K562 (cell line): ENCODE measurements at regions not wholly inside any gene's neighbourhood (a gene's known extent, or its start where the extent isn't known, plus 50 kb on each side); places are given as distances from the start of the nearest gene placed in this dataset.

Experiments
- ARID1B ChIP-seq: fragments of 450-650 bp; IDR thresholded peaks from 2 replicates; pipeline ENCODE4 v1.6.1; 2016; ENCODE audit warnings: antibody characterized with exemption, mild to moderate bottlenecking, inconsistent platforms
- BRD9 ChIP-seq: fragments of 450-650 bp; IDR thresholded peaks from 2 replicates; pipeline ENCODE4 v1.6.1; 2018; ENCODE audit warnings: low read depth; ENCODE audit not compliant: partially characterized antibody
- CREB1 ChIP-seq, 2 experiments: sonication (generic) in 1 of 2; formaldehyde crosslinking in 1 of 2; IDR thresholded peaks; 2 replicates each; pipeline versions ENCODE4 v1.6.1 to v1.8.0; 2012 to 2022; ENCODE audit warnings: inconsistent platforms in 1 of 2, mild to moderate bottlenecking in 1 of 2, missing genetic modification reagents in 1 of 2, moderate library complexity in 1 of 2
- FOXJ2 ChIP-seq: fragments of 200-800 bp; sonication (Bioruptor generic); IDR thresholded peaks from 2 replicates; pipeline ENCODE4 v1.6.1; 2016; ENCODE audit warnings: missing genetic modification characterization, missing compliant biosample characterization
- HDAC3 ChIP-seq: fragments of 450-650 bp; IDR thresholded peaks from 2 replicates; pipeline ENCODE4 v1.6.1; 2018; ENCODE audit warnings: borderline replicate concordance, mild to moderate bottlenecking, moderate library complexity; ENCODE audit not compliant: partially characterized antibody
- HOXB6 ChIP-seq: fragments of 250-450 bp; sonication (Bioruptor Pico); IDR thresholded peaks from 2 replicates; pipeline ENCODE4 v1.5.1; 2022; ENCODE audit warnings: mild to moderate bottlenecking, borderline replicate concordance
- KLF10 ChIP-seq: fragments of 250-450 bp; sonication (Bioruptor Pico); IDR thresholded peaks from 2 replicates; pipeline ENCODE4 v1.6.1; 2021; ENCODE audit warnings: matching md5 sums
- KLF16 ChIP-seq: IDR thresholded peaks from 2 replicates; pipeline ENCODE4 v1.6.1; 2016; ENCODE audit warnings: antibody characterized with exemption
- LEF1 ChIP-seq: fragments of 450-650 bp; IDR thresholded peaks from 2 replicates; pipeline ENCODE4 v1.6.1; 2016; ENCODE audit warnings: mild to moderate bottlenecking
- MAFF ChIP-seq: IDR thresholded peaks from 2 replicates; pipeline ENCODE4 v1.6.1; 2012; ENCODE audit warnings: low read length, improper control_type of control experiment
- NCOR1 ChIP-seq: fragments of 450-650 bp; IDR thresholded peaks from 2 replicates; pipeline ENCODE4 v1.6.1; 2016; ENCODE audit warnings: mild to moderate bottlenecking, moderate library complexity
- NFIC ChIP-seq: fragments of 450-650 bp; IDR thresholded peaks from 2 replicates; pipeline ENCODE4 v1.6.1; 2017; ENCODE audit warnings: mild to moderate bottlenecking, inconsistent platforms
- POLR2AphosphoS5 ChIP-seq: IDR thresholded peaks from 2 replicates; pipeline ENCODE4 v1.6.1; 2011; ENCODE audit warnings: mild to moderate bottlenecking, low read depth, low read length, moderate library complexity; ENCODE audit not compliant: control insufficient read depth, insufficient read depth
- SLC30A9 ChIP-seq: fragments of 250-450 bp; sonication (Bioruptor Pico); IDR thresholded peaks from 2 replicates; pipeline ENCODE4 v1.8.0; 2022; ENCODE audit warnings: mild to moderate bottlenecking, moderate library complexity
- SMARCA4 ChIP-seq: fragments of 450-650 bp; IDR thresholded peaks from 2 replicates; pipeline ENCODE4 v1.6.1; 2016
- SRSF9 ChIP-seq: fragments of 200-400 bp; formaldehyde crosslinking; IDR thresholded peaks from 2 replicates; pipeline ENCODE4 v1.6.1; 2017; ENCODE audit warnings: low read depth, low read length, borderline replicate concordance
- TCF3 ChIP-seq: sonication (generic); formaldehyde crosslinking; IDR thresholded peaks from 2 replicates; pipeline ENCODE4 v1.4.0; 2020; ENCODE audit warnings: mild to moderate bottlenecking, missing genetic modification reagents
- TRIM24 ChIP-seq, 2 experiments: fragments of 450-650 bp; IDR thresholded peaks; 2 replicates each; pipeline ENCODE4 v1.6.1; 2016
- VEZF1 ChIP-seq: fragments of 200-800 bp; sonication (Bioruptor generic); IDR thresholded peaks from 2 replicates; pipeline ENCODE4 v1.6.1; 2017; ENCODE audit warnings: missing genetic modification characterization, missing compliant biosample characterization
- ZNF766 ChIP-seq: fragments of 200-800 bp; sonication (Bioruptor generic); conservative IDR thresholded peaks from 2 replicates; pipeline ENCODE4 v1.6.1; 2016; ENCODE audit warnings: missing genetic modification characterization, missing compliant biosample characterization
- ZNF780A ChIP-seq: fragments of 250-450 bp; sonication (Bioruptor Pico); IDR thresholded peaks from 2 replicates; pipeline ENCODE4 v1.5.0; 2021; ENCODE audit warnings: mild to moderate bottlenecking
- TF ChIP-seq, protein P1 (sequence below): IDR thresholded peaks from 3 replicates; pipeline ENCODE4 v1.6.1; 2011; ENCODE audit warnings: borderline replicate concordance, mild to moderate bottlenecking, moderate library complexity; ENCODE audit not compliant: insufficient read length; ENCODE audit errors: extremely low read depth
- TF ChIP-seq, protein P2 (sequence below): fragments of 250-450 bp; sonication (Bioruptor Pico); IDR thresholded peaks from 2 replicates; pipeline ENCODE4 v1.8.0; 2021; ENCODE audit warnings: moderate library complexity, mild to moderate bottlenecking, inconsistent platforms
- TF ChIP-seq, protein P3 (sequence below), 2 experiments: fragments of 450-650 bp in 1 of 2; sonication (generic) in 1 of 2; formaldehyde crosslinking in 1 of 2; IDR thresholded peaks in 1 of 2; conservative IDR thresholded peaks in 1 of 2; 2 replicates each; pipeline versions ENCODE4 v1.6.1 to v1.8.1; 2016 to 2023; ENCODE audit warnings: mild to moderate bottlenecking in 2 of 2, moderate library complexity in 2 of 2, inconsistent platforms in 1 of 2, missing genetic modification reagents in 1 of 2

- TF ChIP-seq FOXJ2 (tag), result peak; percentile 61; the same call in 1 of the 2 replicates
- TF ChIP-seq, protein P1, sequence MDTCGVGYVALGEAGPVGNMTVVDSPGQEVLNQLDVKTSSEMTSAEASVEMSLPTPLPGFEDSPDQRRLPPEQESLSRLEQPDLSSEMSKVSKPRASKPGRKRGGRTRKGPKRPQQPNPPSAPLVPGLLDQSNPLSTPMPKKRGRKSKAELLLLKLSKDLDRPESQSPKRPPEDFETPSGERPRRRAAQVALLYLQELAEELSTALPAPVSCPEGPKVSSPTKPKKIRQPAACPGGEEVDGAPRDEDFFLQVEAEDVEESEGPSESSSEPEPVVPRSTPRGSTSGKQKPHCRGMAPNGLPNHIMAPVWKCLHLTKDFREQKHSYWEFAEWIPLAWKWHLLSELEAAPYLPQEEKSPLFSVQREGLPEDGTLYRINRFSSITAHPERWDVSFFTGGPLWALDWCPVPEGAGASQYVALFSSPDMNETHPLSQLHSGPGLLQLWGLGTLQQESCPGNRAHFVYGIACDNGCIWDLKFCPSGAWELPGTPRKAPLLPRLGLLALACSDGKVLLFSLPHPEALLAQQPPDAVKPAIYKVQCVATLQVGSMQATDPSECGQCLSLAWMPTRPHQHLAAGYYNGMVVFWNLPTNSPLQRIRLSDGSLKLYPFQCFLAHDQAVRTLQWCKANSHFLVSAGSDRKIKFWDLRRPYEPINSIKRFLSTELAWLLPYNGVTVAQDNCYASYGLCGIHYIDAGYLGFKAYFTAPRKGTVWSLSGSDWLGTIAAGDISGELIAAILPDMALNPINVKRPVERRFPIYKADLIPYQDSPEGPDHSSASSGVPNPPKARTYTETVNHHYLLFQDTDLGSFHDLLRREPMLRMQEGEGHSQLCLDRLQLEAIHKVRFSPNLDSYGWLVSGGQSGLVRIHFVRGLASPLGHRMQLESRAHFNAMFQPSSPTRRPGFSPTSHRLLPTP, result no peak
- TF ChIP-seq LEF1, result no peak
- TF ChIP-seq SLC30A9 (CRISPR knock-in tag), result no peak
- peak; percentile 47; the same call in 1 of the 2 replicates for TF ChIP-seq POLR2AphosphoS5
- no peak for TF ChIP-seq ZNF780A (CRISPR knock-in tag)
- no peak for TF ChIP-seq HOXB6
- TF ChIP-seq BRD9, result no peak
- peak; percentile 80 for TF ChIP-seq MAFF
- TF ChIP-seq TRIM24 (IDR thresholded peaks at IDR 0.05), result peak; percentile 35 to 37; a peak in 2 of 4 replicates
- TF ChIP-seq NCOR1, result peak; percentile 64
- TF ChIP-seq, protein P2, sequence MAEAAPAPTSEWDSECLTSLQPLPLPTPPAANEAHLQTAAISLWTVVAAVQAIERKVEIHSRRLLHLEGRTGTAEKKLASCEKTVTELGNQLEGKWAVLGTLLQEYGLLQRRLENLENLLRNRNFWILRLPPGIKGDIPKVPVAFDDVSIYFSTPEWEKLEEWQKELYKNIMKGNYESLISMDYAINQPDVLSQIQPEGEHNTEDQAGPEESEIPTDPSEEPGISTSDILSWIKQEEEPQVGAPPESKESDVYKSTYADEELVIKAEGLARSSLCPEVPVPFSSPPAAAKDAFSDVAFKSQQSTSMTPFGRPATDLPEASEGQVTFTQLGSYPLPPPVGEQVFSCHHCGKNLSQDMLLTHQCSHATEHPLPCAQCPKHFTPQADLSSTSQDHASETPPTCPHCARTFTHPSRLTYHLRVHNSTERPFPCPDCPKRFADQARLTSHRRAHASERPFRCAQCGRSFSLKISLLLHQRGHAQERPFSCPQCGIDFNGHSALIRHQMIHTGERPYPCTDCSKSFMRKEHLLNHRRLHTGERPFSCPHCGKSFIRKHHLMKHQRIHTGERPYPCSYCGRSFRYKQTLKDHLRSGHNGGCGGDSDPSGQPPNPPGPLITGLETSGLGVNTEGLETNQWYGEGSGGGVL (CRISPR knock-in tag), result no peak
- peak; percentile 94 for TF ChIP-seq NFIC
- no peak for TF ChIP-seq CREB1 (IDR thresholded peaks at IDR 0.05)
- no peak for TF ChIP-seq CREB1 (CRISPR knock-in tag; IDR thresholded peaks at IDR 0.05)
- TF ChIP-seq ZNF766 (CRISPR knock-in tag), result peak; percentile 29; the same call in 1 of the 2 replicates
- TF ChIP-seq SMARCA4, result peak; percentile 29; the same call in 1 of the 2 replicates
- peak; percentile 80 for TF ChIP-seq KLF16
- peak; percentile 26; the same call in 1 of the 2 replicates for TF ChIP-seq VEZF1
- TF ChIP-seq SRSF9, result no peak
- TF ChIP-seq, protein P3, sequence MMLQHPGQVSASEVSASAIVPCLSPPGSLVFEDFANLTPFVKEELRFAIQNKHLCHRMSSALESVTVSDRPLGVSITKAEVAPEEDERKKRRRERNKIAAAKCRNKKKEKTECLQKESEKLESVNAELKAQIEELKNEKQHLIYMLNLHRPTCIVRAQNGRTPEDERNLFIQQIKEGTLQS (IDR thresholded peaks at IDR 0.05), result no peak
- TF ChIP-seq, protein P3 (CRISPR knock-in tag; conservative IDR thresholded peaks at IDR 0.05), result no peak
- TF ChIP-seq HDAC3, result peak; percentile 48
- peak; percentile 60 for TF ChIP-seq TCF3 (CRISPR knock-in tag)
- peak; percentile 76 for TF ChIP-seq ARID1B
- no peak for TF ChIP-seq KLF10 (CRISPR knock-in tag)
Measured at GRCh38 chr7:12493407-12493806, 77.1 kb upstream of the SCIN start (continued).
